Peyer's patch (tissue), 4 donors: ENCODE measurements at regions not wholly inside any gene's neighbourhood (a gene's known extent, or its start where the extent isn't known, plus 50 kb on each side); places are given as distances from the start of the nearest gene placed in this dataset.

Source experiments
- DNase-seq, 3 donors: peaks; one replicate each; pipeline ENCODE4 v3.0.0-alpha.2; 2017 to 2019
- H3K27ac ChIP-seq, 4 donors: fragments of 200-600 bp; sonication (generic); one replicate each; pipeline ENCODE4 v1.5.1; 2016 to 2019
- H3K27me3 ChIP-seq, 2 donors: fragments of 200-600 bp; sonication (generic); one replicate each; pipeline ENCODE4 v1.5.1; 2019
- H3K36me3 ChIP-seq, 3 donors: fragments of 200-600 bp; sonication (generic); one replicate each; pipeline ENCODE4 v1.5.1; 2016 to 2019
- H3K4me1 ChIP-seq, 4 donors: fragments of 200-600 bp; sonication (generic); one replicate each; pipeline ENCODE4 v1.5.1; 2016 to 2019
- H3K4me3 ChIP-seq, 4 donors: fragments of 200-600 bp; sonication (generic); 1 replicate in 3 of 4; 2 replicates in 1 of 4; pipeline ENCODE4 v1.5.1; 2016 to 2019; ENCODE audit warnings: mild to moderate bottlenecking in 1 of 4
- H3K9me3 ChIP-seq, 4 donors: fragments of 200-600 bp; sonication (generic); one replicate each; pipeline ENCODE4 v1.5.1; 2016 to 2019; ENCODE audit warnings: mild to moderate bottlenecking in 1 of 4
- POLR2A ChIP-seq, 2 donors: fragments of 450-650 bp; IDR thresholded peaks; one replicate each; pipeline ENCODE4 v1.5.1; 2017; ENCODE audit warnings: antibody characterized with exemption in 2 of 2, mild to moderate bottlenecking in 2 of 2, moderate library complexity in 2 of 2
- TF ChIP-seq, protein P1 (sequence below), 6 experiments: fragments of 450-650 bp in 4 of 6; fragments of 200-600 bp in 2 of 6; sonication (generic) in 1 of 6; IDR thresholded peaks; one replicate each; pipeline ENCODE4 v1.5.1; 2017 to 2019; ENCODE audit warnings: antibody characterized with exemption in 6 of 6, mild to moderate bottlenecking in 3 of 6, moderate library complexity in 1 of 6

DNA sequence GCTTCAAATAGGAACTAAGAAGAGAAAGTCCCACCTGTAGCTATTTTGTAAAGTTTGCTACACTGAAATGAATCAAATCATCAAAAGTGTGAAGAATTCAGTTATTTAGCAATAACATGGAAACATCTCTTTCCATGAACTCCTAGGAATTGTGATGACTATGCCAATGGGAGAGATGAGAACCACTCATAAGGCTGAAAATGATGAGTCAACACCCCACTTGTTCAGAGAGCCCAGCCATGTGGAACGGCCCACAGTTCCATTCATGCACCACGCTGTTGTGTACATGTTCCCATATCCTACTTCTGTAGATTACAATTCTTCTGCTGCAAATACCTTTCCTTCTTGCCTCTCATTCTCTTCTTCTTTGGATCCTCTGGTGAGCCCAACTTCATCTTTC is 645.5 kb upstream of the ID2 start:
- no peaks in the 10 kb centered on the region for H3K36me3 ChIP-seq
- H3K27ac ChIP-seq, result no peak overlapping the region
- no peak overlapping the region for H3K4me3 ChIP-seq
- no peaks in the 10 kb centered on the region for H3K27me3 ChIP-seq
- H3K4me1 ChIP-seq, result no peaks in the 10 kb centered on the region
- no peaks in the 10 kb centered on the region for H3K9me3 ChIP-seq
- TF ChIP-seq POLR2A (IDR thresholded peaks at IDR 0.05), result no peak
- TF ChIP-seq, protein P1, sequence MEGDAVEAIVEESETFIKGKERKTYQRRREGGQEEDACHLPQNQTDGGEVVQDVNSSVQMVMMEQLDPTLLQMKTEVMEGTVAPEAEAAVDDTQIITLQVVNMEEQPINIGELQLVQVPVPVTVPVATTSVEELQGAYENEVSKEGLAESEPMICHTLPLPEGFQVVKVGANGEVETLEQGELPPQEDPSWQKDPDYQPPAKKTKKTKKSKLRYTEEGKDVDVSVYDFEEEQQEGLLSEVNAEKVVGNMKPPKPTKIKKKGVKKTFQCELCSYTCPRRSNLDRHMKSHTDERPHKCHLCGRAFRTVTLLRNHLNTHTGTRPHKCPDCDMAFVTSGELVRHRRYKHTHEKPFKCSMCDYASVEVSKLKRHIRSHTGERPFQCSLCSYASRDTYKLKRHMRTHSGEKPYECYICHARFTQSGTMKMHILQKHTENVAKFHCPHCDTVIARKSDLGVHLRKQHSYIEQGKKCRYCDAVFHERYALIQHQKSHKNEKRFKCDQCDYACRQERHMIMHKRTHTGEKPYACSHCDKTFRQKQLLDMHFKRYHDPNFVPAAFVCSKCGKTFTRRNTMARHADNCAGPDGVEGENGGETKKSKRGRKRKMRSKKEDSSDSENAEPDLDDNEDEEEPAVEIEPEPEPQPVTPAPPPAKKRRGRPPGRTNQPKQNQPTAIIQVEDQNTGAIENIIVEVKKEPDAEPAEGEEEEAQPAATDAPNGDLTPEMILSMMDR (IDR thresholded peaks at IDR 0.05), result no peak
- DNase-seq, result no peak

DNA sequence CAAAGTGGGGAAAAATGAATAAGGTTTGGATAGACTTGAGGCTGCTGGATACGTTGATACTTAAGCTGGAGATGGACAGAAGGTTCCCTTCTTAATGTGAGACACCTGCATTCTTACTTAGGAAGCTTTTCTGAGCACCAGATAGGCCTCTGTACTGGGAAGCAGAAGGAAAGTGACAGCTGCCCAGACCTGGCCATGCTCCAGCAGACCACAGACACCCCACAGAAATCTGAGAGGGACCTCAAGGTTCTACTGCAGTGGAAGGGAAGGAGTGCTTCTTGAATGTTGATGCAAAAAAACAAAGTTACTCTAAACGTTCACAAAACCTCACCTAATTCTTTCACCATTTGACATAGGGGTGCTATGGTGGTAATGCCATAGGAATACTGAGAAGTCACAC is 642.1 kb upstream of the ID2 start:
- TF ChIP-seq POLR2A (IDR thresholded peaks at IDR 0.05), result no peak
- TF ChIP-seq, protein P1 (IDR thresholded peaks at IDR 0.05), result no peak
- H3K27ac ChIP-seq, result no peak overlapping the region
- H3K27me3 ChIP-seq, result no peaks in the 10 kb centered on the region
- no peak overlapping the region for H3K4me3 ChIP-seq
- DNase-seq, result no peak
- H3K9me3 ChIP-seq, result no peaks in the 10 kb centered on the region
- no peaks in the 10 kb centered on the region for H3K4me1 ChIP-seq
- no peaks in the 10 kb centered on the region for H3K36me3 ChIP-seq

DNA sequence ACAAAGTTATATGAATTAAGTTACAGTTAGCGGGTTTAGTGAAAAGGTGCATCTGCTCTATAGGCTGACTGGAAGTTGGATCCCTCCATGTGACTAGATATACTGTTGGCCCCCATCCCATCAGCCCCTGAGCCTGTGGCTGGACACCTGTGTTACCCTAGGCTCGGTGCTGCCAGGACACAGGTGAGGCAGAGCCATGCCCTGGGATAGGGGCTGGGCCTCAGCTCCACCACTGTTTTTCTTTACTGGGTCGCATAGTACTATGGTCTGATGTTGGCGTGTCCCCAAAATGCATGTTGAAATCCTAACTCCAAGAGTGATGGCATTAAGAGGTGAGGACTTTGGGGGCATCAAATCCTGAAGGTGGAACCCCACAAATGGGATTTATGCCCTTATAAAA is 638.6 kb upstream of the ID2 start:
- no peaks in the 10 kb centered on the region for H3K4me1 ChIP-seq
- H3K4me3 ChIP-seq, result no peak overlapping the region
- no peaks in the 10 kb centered on the region for H3K9me3 ChIP-seq
- no peak overlapping the region for H3K27ac ChIP-seq
- H3K36me3 ChIP-seq, result no peaks in the 10 kb centered on the region
- no peaks in the 10 kb centered on the region for H3K27me3 ChIP-seq
- TF ChIP-seq, protein P1 (IDR thresholded peaks at IDR 0.05), result no peak
- TF ChIP-seq POLR2A (IDR thresholded peaks at IDR 0.05), result no peak
- DNase-seq, result no peak

DNA sequence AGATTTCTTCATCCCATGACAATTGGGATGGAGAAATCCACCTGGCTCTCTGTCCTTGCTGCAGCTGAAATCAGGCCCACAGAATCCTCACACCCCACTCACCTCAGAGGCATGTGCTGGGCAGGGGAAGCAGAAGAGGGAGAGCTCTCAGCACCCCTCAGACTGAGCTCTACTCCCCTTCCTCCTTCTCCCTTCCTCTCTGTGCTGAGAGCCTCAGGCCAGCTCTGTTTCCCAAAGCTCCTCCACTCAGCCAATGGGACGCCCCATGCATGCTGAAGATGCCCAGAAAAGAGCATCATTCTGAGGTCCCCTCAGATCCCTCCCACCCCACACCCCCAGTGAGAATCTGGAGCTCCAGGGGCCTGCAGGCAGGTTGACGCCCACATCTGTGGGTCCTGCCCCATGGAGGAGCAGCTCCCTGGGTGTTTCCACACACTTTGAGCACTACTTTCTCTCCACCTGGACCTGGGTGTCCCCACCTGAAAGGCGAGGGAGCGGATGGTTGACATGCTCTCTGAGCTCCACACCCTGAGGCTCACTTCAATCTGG is 637.7 kb upstream of the ID2 start:
- no peak for DNase-seq
- no peak overlapping the region for H3K4me3 ChIP-seq
- TF ChIP-seq, protein P1 (IDR thresholded peaks at IDR 0.05), result no peak
- no peak for TF ChIP-seq POLR2A (IDR thresholded peaks at IDR 0.05)
- no peaks in the 10 kb centered on the region for H3K4me1 ChIP-seq
- no peaks in the 10 kb centered on the region for H3K27me3 ChIP-seq
- no peaks in the 10 kb centered on the region for H3K36me3 ChIP-seq
- no peaks in the 10 kb centered on the region for H3K9me3 ChIP-seq
- no peak overlapping the region for H3K27ac ChIP-seq

DNA sequence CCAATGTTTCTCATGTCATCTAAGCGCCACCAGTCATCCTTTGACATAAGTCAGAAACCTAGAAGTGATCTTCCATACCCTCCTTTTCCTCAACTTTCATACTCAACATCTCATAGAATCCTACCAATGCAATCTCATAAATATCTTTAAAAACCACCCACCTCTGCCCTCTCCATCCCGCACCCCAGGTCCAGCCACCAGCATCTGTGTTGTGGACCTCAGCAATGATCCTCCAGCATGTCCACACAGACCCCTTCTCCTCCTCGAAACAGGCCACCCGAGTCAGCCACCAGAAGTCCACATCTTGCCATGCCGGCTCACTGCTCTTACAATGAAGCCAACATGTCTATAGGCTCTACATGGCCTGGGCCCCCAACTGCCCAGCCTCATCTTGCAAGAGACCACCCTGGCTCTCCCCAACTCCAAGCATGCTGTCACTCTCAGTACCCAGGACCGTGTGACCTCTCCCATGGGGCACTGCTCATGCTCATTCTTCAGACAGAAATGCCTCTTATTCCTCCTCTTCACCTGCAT is 636.7 kb upstream of the ID2 start:
- no peak overlapping the region for H3K4me3 ChIP-seq
- H3K27ac ChIP-seq, result no peak overlapping the region
- no peaks in the 10 kb centered on the region for H3K9me3 ChIP-seq
- no peaks in the 10 kb centered on the region for H3K36me3 ChIP-seq
- no peak for DNase-seq
- no peak for TF ChIP-seq POLR2A (IDR thresholded peaks at IDR 0.05)
- TF ChIP-seq, protein P1 (IDR thresholded peaks at IDR 0.05), result no peak
- no peaks in the 10 kb centered on the region for H3K27me3 ChIP-seq
- H3K4me1 ChIP-seq, result no peaks in the 10 kb centered on the region

DNA sequence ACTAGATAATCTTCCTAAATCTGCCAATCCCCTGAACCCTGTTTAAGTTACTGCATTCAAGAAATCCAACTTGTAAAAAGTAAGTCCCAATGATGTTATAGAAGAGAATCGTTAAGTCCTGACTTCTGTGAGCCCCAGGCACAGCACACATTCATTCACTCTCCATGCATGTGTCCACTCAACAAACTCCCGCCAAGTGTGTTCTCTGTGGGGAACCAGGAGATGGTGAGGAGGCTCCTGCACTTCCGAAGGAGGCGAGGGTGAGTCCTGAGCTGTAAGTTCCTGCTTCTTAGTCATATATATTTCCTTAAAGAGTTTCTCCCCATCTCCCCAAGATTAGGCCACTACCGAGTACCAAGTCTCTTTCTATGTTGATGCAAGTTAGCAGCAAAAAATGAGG is 635.0 kb upstream of the ID2 start:
- Histone ChIP-seq H3K27ac (no peak overlapping the region), H3K27me3 (no peaks in the 10 kb centered on the region), H3K4me3 (no peak overlapping the region), H3K9me3 (no peaks in the 10 kb centered on the region), H3K36me3 (no peaks in the 10 kb centered on the region), H3K4me1 (no peaks in the 10 kb centered on the region)
- TF ChIP-seq POLR2A (IDR thresholded peaks at IDR 0.05), result no peak
- TF ChIP-seq, protein P1 (IDR thresholded peaks at IDR 0.05), result no peak
- DNase-seq, result no peak
